Astrocyte (in vitro differentiated cells and primary cell): ENCODE measurements at regions not wholly inside any gene's neighbourhood (a gene's known extent, or its start where the extent isn't known, plus 50 kb on each side); places are given as distances from the start of the nearest gene placed in this dataset.

ENCODE experiments used
- DNase-seq: peaks from one replicate; pipeline ENCODE4 v3.0.0-alpha.2; 2010; ENCODE audit warnings: low read depth
- FAIRE-seq: peaks from 2 replicates; lab custom pipeline; 2011; peaks lifted over from hg19 to GRCh38; lab: Jason Lieb, UNC
- H2AFZ ChIP-seq: 2 replicates; pipeline ENCODE4 v1.6.0; 2012; ENCODE audit warnings: low read depth, low read length, inconsistent platforms
- H3K27ac ChIP-seq: 2 replicates; pipeline ENCODE4 v1.5.1; 2011; ENCODE audit warnings: low read depth, low read length, inconsistent platforms
- H3K27me3 ChIP-seq: 2 replicates; pipeline ENCODE4 v1.6.0; 2011; ENCODE audit warnings: low read length, inconsistent platforms; ENCODE audit not compliant: insufficient read depth
- H3K36me3 ChIP-seq: 2 replicates; pipeline ENCODE4 v1.5.1; 2011; ENCODE audit warnings: low read length, inconsistent platforms; ENCODE audit not compliant: insufficient read depth
- H3K4me1 ChIP-seq: 2 replicates; pipeline ENCODE4 v1.5.1; 2011; ENCODE audit warnings: low read length, inconsistent platforms; ENCODE audit not compliant: insufficient read depth
- H3K4me2 ChIP-seq: 2 replicates; pipeline ENCODE4 v1.6.0; 2012; ENCODE audit warnings: low read length, inconsistent platforms
- H3K4me3 ChIP-seq: 2 replicates; pipeline ENCODE4 v1.5.1; 2011; ENCODE audit warnings: low read depth, mild to moderate bottlenecking, low read length, inconsistent platforms; ENCODE audit not compliant: insufficient read depth
- H3K79me2 ChIP-seq: 2 replicates; pipeline ENCODE4 v1.6.0; 2012; ENCODE audit warnings: mild to moderate bottlenecking, low read length, inconsistent platforms; ENCODE audit not compliant: insufficient read depth
- H3K9ac ChIP-seq: 2 replicates; pipeline ENCODE4 v1.6.0; 2012; ENCODE audit warnings: mild to moderate bottlenecking, low read length, inconsistent platforms
- H3K9me3 ChIP-seq: 2 replicates; pipeline ENCODE4 v1.5.1; 2012; ENCODE audit warnings: low read depth, mild to moderate bottlenecking, low read length, inconsistent platforms; ENCODE audit not compliant: insufficient read depth
- H4K20me1 ChIP-seq: 2 replicates; pipeline ENCODE4 v1.6.0; 2012; ENCODE audit warnings: low read length, inconsistent platforms; ENCODE audit not compliant: insufficient read depth
- H3K27ac Mint-ChIP-seq: one replicate; pipeline ENCODE4 v1.8.0; 2021; ENCODE audit warnings: mild to moderate bottlenecking, mixed read lengths; ENCODE audit not compliant: unreplicated experiment
- H3K27me3 Mint-ChIP-seq: one replicate; pipeline ENCODE4 v1.8.0; 2021; ENCODE audit warnings: low read depth, mixed read lengths; ENCODE audit not compliant: unreplicated experiment
- H3K36me3 Mint-ChIP-seq: one replicate; pipeline ENCODE4 v1.8.0; 2021; ENCODE audit warnings: low read depth, mixed read lengths; ENCODE audit not compliant: unreplicated experiment
- H3K4me1 Mint-ChIP-seq: one replicate; pipeline ENCODE4 v1.8.0; 2021; ENCODE audit warnings: low read depth, mixed read lengths; ENCODE audit not compliant: unreplicated experiment
- H3K4me3 Mint-ChIP-seq: one replicate; pipeline ENCODE4 v1.8.0; 2021; ENCODE audit warnings: mild to moderate bottlenecking, moderate library complexity, mixed read lengths; ENCODE audit not compliant: unreplicated experiment
- H3K9me3 Mint-ChIP-seq: one replicate; pipeline ENCODE4 v1.8.0; 2021; ENCODE audit warnings: mild to moderate bottlenecking, mixed read lengths; ENCODE audit not compliant: unreplicated experiment
- EZH2 ChIP-seq: IDR thresholded peaks from 2 replicates; pipeline ENCODE4 v1.6.1; 2012; ENCODE audit warnings: mild to moderate bottlenecking, low read length, inconsistent platforms; ENCODE audit not compliant: insufficient read depth
- TF ChIP-seq, protein P1 (sequence below): IDR thresholded peaks from 2 replicates; pipeline ENCODE4 v1.5.1; 2011; ENCODE audit warnings: low read depth, mild to moderate bottlenecking, inconsistent platforms, low read length, moderate library complexity; ENCODE audit not compliant: insufficient read depth

DNA sequence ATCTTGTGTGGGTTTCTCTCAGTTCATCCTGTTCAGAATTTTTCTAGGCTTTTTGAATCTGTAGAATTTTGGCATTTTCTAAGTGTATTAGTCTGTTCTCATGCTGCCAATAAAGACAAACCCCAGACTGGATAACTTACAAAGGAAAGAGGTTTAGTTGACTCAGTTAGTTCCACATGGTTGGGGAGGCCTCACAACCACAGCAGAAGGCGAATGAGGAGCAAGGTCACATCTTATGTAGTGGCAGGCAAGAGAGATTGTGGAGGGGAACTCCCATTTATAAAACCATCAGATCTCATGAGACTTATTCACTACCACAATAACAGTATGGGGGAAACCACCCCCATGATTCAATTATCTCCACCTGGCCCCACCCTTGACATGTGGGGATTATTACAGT lies 199.2 kb downstream of the ST6GAL2 start:
- H4K20me1 ChIP-seq, result no peaks in the 10 kb centered on the region
- no peak overlapping the region for H3K9ac ChIP-seq
- no peak overlapping the region for H3K27ac ChIP-seq
- no peaks in the 10 kb centered on the region for H3K36me3 Mint-ChIP-seq
- H3K27me3 ChIP-seq, result no peaks in the 10 kb centered on the region
- no peaks in the 10 kb centered on the region for H3K4me1 Mint-ChIP-seq
- no peaks in the 10 kb centered on the region for H3K79me2 ChIP-seq
- DNase-seq (no peak), FAIRE-seq (no peak)
- H3K36me3 ChIP-seq, result no peaks in the 10 kb centered on the region
- H3K4me3 ChIP-seq, result no peak overlapping the region
- no peak for TF ChIP-seq EZH2
- TF ChIP-seq, protein P1, sequence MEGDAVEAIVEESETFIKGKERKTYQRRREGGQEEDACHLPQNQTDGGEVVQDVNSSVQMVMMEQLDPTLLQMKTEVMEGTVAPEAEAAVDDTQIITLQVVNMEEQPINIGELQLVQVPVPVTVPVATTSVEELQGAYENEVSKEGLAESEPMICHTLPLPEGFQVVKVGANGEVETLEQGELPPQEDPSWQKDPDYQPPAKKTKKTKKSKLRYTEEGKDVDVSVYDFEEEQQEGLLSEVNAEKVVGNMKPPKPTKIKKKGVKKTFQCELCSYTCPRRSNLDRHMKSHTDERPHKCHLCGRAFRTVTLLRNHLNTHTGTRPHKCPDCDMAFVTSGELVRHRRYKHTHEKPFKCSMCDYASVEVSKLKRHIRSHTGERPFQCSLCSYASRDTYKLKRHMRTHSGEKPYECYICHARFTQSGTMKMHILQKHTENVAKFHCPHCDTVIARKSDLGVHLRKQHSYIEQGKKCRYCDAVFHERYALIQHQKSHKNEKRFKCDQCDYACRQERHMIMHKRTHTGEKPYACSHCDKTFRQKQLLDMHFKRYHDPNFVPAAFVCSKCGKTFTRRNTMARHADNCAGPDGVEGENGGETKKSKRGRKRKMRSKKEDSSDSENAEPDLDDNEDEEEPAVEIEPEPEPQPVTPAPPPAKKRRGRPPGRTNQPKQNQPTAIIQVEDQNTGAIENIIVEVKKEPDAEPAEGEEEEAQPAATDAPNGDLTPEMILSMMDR, result no peak
- H3K27ac Mint-ChIP-seq, result no peak overlapping the region
- H3K9me3 Mint-ChIP-seq, result peaks cover 8% of the 10 kb centered on the region
- peaks cover 4% of the 10 kb centered on the region for H3K27me3 Mint-ChIP-seq
- no peak overlapping the region for H3K4me2 ChIP-seq
- H2AFZ ChIP-seq, result no peak overlapping the region
- H3K4me3 Mint-ChIP-seq, result no peak overlapping the region
- no peaks in the 10 kb centered on the region for H3K4me1 ChIP-seq
- peaks cover 3% of the 10 kb centered on the region for H3K9me3 ChIP-seq

DNA sequence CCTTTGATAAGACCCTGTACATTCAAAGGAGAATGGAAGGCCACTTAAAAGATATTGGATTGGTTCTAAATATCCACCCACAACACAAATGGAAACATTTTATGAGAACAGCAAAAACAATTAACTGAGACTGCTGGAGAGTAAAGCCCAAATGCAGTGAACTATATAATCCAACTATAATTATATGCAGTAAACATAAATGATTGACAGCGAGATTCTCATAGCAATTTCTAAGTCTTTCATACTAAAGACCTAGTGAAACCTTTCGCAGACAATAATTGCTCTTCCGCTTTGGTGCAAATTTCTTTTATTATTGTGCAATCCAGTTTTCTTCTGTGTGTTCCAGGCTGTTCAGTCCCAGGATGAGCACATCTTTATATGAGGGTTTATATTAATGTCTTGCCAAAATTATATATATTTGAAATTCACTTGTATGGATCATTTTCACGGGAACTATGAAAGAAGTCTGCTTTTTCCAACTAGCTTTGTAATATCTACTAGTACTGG lies 190.9 kb downstream of the ST6GAL2 start:
- Histone ChIP-seq H3K9me3 (peaks cover 3% of the 10 kb centered on the region), H3K36me3 (no peaks in the 10 kb centered on the region), H3K4me2 (no peak overlapping the region), H3K27me3 (no peaks in the 10 kb centered on the region), H4K20me1 (no peaks in the 10 kb centered on the region), H3K4me3 (no peak overlapping the region), H3K4me1 (no peaks in the 10 kb centered on the region), H3K27ac (no peak overlapping the region), H2AFZ (no peak overlapping the region), H3K79me2 (no peaks in the 10 kb centered on the region), H3K9ac (no peak overlapping the region)
- Mint-ChIP-seq H3K36me3 (no peaks in the 10 kb centered on the region), H3K9me3 (peaks cover 1% of the 10 kb centered on the region), H3K4me1 (no peaks in the 10 kb centered on the region), H3K4me3 (no peak overlapping the region), H3K27me3 (peaks cover 9% of the 10 kb centered on the region), H3K27ac (no peak overlapping the region)
- DNase-seq (no peak), FAIRE-seq (no peak)
- TF ChIP-seq, protein P1, result no peak
- TF ChIP-seq EZH2, result no peak

DNA sequence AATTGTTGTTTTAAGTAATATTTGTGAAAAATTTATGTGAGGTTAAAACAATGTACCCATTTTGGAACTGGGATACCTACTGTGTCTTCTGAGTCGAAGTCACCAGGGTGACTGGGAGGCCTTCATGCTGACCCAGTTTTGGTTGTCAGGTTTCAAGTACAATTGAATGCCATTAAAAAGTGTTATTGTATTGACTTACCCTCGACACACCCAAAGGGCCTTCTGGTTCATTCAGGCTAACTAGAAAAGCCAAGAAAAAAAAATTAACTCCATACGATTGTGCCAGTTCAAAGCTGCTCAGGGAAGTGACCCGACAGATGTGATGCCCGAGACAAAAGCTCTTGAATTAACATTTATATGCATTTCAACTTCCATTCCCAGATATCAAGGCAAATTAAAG lies 190.0 kb downstream of the ST6GAL2 start:
- Histone ChIP-seq H3K4me1 (no peaks in the 10 kb centered on the region), H3K9me3 (peaks cover 3% of the 10 kb centered on the region), H4K20me1 (no peaks in the 10 kb centered on the region), H2AFZ (no peak overlapping the region), H3K27me3 (no peaks in the 10 kb centered on the region), H3K36me3 (no peaks in the 10 kb centered on the region), H3K4me2 (no peak overlapping the region), H3K27ac (no peak overlapping the region), H3K9ac (no peak overlapping the region), H3K79me2 (no peaks in the 10 kb centered on the region), H3K4me3 (no peak overlapping the region)
- FAIRE-seq (no peak), DNase-seq (no peak)
- Mint-ChIP-seq H3K4me3 (no peak overlapping the region), H3K36me3 (no peaks in the 10 kb centered on the region), H3K9me3 (no peaks in the 10 kb centered on the region), H3K27me3 (peaks cover 9% of the 10 kb centered on the region), H3K27ac (no peak overlapping the region), H3K4me1 (no peaks in the 10 kb centered on the region)
- no peak for TF ChIP-seq EZH2
- TF ChIP-seq, protein P1, result no peak
